Hindlimb muscle (tissue), 1 donor: ENCODE measurements at regions not wholly inside any gene's neighbourhood (a gene's known extent, or its start where the extent isn't known, plus 50 kb on each side); places are given as distances from the start of the nearest gene placed in this dataset.
"Not testable (repeated sequence)": the region's sequence is repeated elsewhere in the genome, so short reads cannot be mapped to it uniquely, and the experiment has no call there.

Experiments
- DNase-seq: peaks from one replicate; pipeline ENCODE4 v3.0.0-alpha.2; 2013

GRCh38 chr3:40949347-40949746 lies 250.0 kb upstream of the CTNNB1 start:
- DNase-seq, result not testable (repeated sequence)

DNA sequence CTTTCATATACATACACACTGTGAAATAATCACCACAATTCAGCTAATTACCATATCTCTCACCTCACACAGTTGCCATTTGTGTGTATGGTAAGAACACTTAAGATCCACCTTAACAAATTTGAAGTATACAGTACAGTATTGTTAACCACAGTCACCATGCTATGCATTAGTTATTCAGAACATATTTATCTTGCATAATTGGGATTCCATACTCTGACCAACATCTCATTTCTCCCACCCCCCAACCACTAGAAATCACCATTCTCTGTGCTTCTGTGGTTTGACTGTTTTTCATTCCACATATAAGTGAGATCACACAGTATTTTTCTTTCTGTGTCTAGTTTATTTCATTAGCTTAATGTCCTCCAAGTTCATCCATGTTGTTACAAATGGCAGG lies 247.7 kb upstream of the CTNNB1 start:
- no peak for DNase-seq

GRCh38 chr3:40961104-40961857 lies 238.0 kb upstream of the CTNNB1 start:
- DNase-seq, result no peak

- no peak for DNase-seq
Observed at GRCh38 chr3:40962721-40963120, 236.6 kb upstream of the CTNNB1 start.

DNA sequence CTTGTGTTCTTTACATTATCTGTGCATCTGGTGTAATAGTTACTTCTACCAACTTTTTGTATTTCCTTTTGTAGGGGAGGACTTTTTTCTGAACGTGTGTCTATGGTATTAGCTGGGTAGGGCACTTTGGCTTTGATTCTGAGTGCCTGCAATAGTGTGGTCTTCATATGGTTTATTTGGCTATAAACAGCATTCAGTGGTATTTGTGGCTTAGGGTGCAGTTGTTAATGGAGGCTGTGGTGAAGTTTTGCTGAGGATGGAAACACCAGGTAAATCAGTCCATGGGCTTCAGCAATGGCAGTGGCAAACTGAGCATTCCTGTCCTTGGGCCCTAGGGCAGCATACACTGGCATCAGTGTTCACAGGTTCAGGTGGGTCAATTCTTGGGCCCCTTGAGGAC lies 230.6 kb upstream of the CTNNB1 start:
- no peak for DNase-seq

GRCh38 chr3:40969341-40969740 lies 230.0 kb upstream of the CTNNB1 start:
- no peak for DNase-seq

DNA sequence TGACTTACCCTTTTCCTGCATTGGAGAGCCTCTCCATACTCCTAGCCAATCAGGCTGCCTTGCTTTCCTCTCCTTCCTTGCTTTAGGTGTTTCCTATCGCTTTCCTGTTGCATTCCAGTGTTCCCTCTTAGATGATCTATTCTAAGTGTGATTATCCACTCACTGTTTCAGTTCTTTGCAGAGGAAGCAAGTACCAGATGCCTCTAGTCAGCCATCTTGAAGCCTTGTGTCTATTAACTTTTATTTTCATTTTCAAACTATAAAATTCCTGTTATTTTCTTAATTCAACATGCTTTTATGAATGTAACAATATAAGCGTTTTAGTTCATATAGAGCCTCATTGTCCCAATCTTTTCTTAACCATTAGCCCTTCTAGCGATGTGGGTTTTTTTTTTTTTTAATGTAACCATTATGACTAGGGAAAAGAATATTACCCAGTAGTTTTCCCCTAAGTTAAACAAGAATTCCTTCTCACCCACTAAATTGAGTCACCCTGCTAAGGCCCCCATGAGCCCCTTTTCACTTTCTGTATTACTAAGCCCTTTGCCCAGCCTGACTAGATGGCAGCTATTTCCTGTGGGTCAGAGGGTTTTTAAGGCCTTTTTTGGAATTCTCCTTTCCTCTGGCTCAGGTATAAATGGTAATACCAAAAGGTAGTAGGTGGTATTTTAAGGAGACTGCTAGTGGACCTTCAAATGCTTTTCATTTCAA lies 229.4 kb upstream of the CTNNB1 start:
- no peak for DNase-seq

DNA sequence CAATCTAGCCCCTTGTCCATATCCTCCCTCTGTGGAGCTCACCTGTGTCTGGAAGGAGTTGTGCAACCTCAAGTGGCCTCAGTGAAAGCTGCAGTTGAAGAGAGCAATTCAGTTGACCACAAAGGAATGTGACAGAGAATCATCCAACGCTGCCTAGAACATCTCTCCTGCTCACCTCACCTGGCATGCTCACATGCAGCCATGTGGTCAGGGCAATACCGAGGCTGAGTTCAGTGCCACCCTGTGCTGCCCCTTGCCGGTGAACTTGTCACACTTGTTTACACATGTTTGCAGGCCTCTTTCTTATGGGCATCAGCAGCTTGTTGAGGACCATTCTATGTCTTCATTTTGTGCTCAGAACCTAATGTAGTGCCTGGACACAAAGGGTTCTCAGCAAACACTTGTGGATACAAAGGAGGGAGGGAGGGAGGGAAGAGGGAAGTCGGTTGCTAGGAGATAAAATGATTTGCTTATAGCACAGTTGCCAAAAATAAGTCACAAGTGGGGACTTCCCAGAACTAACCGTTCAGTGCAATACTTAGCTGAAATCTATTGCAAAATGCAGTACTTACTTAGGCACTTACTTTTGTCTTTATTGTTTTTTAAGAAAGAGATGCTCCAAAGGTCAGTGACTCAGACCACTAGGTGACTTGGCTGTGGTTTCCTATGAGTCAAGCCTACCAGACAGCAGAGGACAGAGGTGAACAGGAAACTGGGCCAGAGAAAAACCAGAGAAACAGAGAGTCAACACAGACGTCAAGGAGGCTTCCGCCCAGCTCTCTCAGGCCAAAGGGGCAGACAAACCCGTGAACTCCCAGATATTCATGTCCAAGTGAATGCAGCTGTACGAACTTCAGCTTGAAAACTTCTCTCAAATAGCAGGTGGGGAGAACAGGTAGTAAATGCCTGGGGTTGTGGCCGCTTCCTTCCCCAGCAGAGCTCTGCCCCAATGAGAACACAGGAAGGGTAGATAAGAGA lies 227.8 kb upstream of the CTNNB1 start:
- peak; percentile 76 for DNase-seq

- no peak for DNase-seq
Observed at GRCh38 chr3:40972350-40972749, 227.0 kb upstream of the CTNNB1 start.

- DNase-seq, result no peak
Observed at GRCh38 chr3:40973141-40973540, 226.2 kb upstream of the CTNNB1 start.

- no peak for DNase-seq
Observed at GRCh38 chr3:40975711-40976121, 223.6 kb upstream of the CTNNB1 start.

DNA sequence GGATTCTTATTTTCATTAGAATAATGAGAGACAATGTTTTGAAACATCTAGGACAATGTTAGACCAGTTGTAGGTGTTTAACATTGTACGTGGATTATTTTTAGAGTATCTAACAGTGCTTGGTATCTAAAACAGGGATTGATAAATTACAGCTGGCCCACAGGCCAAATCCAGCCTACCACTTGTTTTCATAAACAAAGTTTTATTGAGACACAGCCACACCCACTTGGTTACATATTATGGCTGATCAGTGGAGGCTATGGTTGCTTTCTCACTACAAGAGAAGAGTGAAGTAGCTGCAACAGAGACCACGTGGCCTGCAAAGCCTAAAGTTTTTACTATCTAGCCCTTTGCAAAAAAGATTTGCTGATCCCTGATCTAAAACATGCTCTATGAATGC lies 223.1 kb upstream of the CTNNB1 start:
- no peak for DNase-seq

GRCh38 chr3:40978442-40978841 lies 220.9 kb upstream of the CTNNB1 start:
- no peak for DNase-seq

DNA sequence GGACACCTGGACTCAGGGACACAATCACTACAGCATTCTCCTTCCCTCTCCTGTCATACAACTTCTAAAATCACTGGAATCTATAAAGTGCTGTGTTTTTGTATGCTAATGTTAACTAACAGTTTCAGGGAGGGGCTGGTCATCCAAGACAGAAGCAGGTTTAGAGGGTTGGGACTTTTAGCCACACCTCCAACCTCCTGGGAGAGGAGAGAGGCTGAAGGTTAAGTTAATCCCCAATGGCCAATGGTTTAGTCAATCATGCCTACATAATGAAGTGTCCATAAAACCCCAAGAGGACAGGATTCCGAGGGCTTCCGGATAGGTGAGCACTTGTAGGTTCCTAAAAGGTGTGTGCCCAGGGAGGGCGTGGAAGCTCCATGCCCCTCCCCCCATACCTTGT lies 219.3 kb upstream of the CTNNB1 start:
- DNase-seq, result no peak

DNA sequence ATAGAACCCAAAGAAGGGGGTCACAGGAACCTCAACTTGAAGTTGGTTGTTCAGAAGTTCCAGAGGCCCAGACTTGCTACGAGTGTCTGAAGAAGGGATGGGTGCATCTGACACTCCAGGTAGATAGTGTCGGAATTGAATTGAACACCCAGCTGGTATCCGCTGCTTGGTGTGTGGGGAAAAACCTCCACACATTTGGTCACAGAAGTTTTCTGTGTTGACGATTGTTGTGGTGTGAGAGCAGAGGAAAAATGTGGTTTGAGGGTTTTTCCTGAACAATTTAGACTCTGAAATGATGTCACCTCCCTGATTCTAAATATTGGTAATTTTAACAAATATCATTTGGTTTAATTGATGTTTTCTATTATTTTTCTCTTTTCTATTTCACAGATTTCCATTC lies 218.8 kb upstream of the CTNNB1 start:
- DNase-seq, result no peak

GRCh38 chr3:40985195-40985594 lies 214.1 kb upstream of the CTNNB1 start:
- DNase-seq, result no peak

GRCh38 chr3:40988468-40988867 lies 210.8 kb upstream of the CTNNB1 start:
- DNase-seq, result no peak

- no peak for DNase-seq
Observed at GRCh38 chr3:40989141-40990061, 209.9 kb upstream of the CTNNB1 start.

DNA sequence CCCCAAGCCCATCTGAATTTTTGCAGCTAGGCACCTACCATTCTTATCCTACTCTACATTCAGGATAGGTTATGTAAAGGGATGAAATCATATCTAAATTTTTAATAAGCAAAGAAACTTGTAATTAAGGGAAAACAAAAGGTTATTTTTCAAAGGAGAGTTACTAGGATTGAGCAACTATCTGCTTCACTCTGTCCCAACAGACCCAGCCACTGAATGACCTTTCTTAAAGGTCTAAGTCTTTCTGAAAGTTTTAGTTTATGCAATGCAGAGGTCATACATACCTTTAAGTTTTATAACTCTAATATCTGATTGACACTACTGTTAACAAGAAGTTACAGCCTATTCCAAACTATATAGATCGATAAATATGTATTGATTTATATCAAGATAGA lies 209.2 kb upstream of the CTNNB1 start:
- no peak for DNase-seq

DNA sequence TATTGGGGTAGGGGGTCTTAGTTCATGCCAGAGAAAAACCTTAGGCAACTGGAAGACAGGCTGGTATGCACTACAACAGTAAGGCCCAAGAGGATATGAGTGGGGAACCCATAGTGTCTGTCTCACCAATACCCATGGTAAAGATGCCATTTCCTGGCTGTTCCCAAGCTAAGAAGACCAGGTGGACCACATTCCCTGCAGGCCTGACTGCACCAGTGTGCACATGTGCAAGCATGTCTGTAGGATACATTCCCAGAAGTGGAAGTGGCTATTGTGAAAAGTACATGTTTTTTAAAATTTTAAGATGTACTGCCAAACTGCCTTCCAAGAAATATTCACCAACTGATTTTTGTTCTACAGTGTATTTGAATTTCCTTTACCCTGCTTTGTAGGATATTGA lies 207.3 kb upstream of the CTNNB1 start:
- no peak for DNase-seq

DNA sequence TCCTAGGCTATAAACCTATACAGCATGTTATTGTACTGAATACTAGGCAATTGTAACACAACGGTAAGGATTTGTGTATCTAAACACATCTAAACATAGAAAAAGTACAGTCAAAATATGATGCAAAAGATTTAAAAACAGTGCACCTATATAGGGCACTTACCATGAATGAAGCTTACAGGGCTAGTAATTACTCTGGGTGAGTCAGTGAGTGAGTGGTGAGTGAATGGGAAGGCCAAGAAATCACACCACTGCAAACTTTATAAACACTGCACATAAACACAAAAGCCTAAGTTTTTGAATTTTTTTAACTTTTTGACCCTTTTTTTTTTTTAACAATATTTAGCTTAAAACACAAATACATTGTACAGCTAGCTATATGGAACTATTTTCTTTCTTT lies 204.7 kb upstream of the CTNNB1 start:
- no peak for DNase-seq

DNA sequence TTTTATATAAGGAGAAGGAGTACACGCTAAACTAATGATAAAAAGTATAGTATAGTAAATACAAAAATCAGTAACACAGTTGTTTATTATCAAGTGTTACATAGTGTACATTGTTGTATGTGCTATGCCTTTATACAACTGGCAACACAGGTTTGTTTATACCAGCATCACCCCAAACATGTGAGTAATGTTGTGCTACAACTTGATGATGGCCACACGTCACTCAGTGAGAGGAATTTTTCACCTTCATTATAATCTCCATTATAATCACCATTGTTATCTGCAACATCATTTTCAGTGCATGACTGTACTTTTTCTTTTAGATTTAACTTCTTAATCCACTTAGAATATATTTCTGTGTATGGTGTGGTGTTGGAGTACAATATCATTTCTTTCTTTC lies 204.0 kb upstream of the CTNNB1 start:
- DNase-seq, result no peak
